Activated T-helper 9 cell treated with anti-CD3 and anti-CD28 coated beads, Interleukin-2, amount 50 U/mL, for 16 hours (primary cell): ENCODE measurements at regions not wholly inside any gene's neighbourhood (a gene's known extent, or its start where the extent isn't known, plus 50 kb on each side); places are given as distances from the start of the nearest gene placed in this dataset.

Source experiments
- DNase-seq: peaks from one replicate; pipeline ENCODE4 v3.0.0-alpha.2; 2020; ENCODE audit warnings: low read depth

GRCh38 chr9:1490341-1491232 lies 440.4 kb downstream of the DMRT2 start:
- DNase-seq, result no peak

DNA sequence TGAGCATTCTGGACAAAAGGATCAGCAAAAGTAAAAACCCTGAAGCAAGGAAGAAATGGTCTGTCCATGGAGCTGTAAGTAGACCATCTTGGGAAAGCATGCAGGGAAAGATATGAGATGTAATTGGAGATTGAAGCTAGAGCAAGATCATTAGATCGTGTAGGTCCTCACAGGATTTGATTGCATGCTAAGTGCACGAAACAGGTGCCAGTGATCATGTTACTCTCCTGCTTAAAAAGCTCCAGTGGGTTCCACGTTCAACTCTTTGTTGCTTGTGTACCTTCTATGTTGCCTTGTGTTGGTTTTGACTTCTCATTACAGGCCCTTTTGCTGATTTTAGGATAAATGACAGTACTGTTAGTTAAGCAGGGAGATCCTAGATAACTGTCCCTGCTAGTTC lies 442.0 kb downstream of the DMRT2 start:
- no peak for DNase-seq

GRCh38 chr9:1495282-1496030 lies 445.3 kb downstream of the DMRT2 start:
- no peak for DNase-seq

DNA sequence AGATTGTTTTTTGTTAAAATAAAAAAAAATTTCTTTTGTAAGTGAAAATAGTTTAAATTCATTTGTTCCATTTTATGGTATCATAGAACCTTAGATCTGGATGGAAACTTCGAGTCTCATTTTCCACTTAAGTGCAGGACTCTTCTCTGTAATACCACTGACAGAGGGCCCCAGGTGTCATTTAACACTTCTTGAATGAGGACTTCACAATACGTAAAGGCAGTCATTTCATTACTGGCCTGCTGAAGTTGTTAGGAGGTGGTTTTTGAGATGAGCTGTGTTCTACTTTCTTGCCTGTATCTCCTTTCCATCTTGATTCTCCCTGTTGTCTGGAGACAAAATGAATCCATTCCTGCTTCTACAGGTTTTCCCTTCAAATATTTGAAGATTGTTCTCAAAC lies 455.3 kb downstream of the DMRT2 start:
- no peak for DNase-seq

GRCh38 chr9:1510712-1511111 lies 460.6 kb downstream of the DMRT2 start:
- no peak for DNase-seq

GRCh38 chr9:1513105-1513504 lies 462.9 kb downstream of the DMRT2 start:
- DNase-seq, result no peak

GRCh38 chr9:1514250-1514649 lies 464.1 kb downstream of the DMRT2 start:
- DNase-seq, result no peak

DNA sequence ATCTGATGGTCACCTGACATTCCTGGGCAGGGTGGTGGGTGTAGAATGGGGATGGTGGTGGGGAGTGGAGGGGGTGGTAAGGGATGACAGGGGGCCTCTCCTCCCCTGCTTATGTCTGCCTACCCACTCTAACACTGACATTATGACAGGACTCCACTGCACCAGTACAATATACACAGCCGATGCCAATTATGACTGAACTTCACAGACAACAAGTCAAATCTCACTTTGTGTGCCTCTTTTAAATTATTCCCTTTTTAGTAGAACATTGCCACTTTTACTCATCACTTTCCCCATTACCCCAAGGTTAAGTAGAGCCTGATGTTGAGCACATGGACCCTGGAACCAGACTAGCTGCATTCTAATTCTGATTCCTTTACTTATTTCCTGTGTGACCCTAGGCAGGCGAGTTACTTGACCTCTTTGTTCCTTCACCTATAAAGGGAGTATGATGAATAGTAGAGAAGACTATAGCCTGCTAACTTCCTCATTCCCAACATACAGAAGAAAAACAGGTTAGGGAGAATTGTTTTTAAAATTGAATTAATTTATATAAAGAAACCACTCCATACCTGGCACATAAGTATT lies 464.7 kb downstream of the DMRT2 start:
- no peak for DNase-seq

GRCh38 chr9:1515557-1515956 lies 465.4 kb downstream of the DMRT2 start:
- DNase-seq, result no peak

DNA sequence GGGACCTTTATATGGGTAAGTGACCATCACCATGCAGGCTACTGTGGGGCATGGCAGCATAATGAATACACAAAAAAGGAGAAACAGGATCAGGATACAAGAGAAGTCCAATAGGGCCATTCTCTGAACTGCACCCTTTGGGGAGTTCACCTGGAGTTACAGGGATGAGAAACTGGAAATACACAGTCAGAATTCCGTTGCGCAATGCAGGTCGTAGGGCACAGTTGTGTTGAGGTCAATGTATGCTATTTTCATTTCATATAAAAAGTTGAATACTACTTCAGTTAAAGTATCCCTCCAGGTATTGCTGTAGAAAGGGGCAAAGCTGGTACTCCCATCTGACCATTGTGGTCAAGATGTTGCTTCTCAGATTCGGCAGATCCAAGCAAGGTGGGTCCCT lies 471.4 kb downstream of the DMRT2 start:
- no peak for DNase-seq

- DNase-seq, result no peak
These were observed 472.1 kb downstream of the DMRT2 start for GRCh38 chr9:1522219-1522767.

DNA sequence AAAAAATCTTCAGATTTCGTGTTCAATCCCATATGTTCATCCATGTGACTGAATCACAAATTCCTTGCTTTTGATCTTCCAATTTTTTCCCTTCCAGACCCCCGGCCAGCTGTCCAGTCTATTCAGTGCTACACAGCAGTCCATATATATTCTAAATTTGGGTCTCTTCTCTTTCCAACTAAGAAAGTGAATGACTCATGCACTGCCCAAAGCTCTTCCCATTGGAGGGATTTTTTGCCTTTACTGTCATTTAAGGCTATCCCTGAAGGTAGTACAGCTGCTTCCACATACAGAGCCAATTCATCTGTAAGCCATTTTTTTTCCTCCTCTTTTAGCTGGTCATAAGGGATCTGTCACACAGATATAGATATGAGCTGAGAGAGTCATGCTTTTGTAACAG lies 478.3 kb downstream of the DMRT2 start:
- no peak for DNase-seq

DNA sequence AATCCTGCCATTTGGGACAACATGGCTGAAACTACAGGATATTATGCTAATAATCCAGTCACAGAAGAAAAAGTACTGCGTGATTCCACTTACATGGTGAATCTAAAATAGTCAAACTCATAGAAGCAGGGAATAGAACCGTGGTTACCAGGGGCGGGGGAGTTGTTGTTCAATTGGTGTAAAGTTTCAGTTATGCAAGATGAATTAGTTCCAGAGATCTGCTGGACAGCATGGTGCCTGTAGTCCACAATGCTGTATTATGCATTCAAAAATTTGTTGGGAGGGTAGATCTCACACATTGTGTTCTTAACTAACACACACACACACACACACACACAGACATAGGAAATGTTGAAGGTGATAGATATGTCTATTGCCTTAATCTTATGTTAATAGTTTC lies 480.5 kb downstream of the DMRT2 start:
- no peak for DNase-seq

DNA sequence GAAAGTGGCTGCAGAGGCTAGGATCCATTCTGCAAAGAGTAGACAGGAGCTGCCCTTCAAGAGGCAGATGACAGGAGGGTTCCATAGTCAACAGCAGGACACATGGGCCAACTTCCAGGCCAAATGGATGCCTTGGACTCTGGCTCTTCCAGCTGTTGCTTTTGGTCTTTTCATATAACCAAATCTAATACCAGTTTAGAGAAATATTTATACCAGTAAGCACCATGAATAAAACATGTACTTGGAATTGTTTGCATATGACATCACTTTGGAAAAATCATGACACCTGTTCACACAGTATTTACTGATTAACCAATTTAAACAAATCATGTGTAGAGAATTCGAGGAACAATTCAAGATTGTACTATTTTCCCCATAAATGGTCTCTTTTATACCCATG lies 481.3 kb downstream of the DMRT2 start:
- no peak for DNase-seq

DNA sequence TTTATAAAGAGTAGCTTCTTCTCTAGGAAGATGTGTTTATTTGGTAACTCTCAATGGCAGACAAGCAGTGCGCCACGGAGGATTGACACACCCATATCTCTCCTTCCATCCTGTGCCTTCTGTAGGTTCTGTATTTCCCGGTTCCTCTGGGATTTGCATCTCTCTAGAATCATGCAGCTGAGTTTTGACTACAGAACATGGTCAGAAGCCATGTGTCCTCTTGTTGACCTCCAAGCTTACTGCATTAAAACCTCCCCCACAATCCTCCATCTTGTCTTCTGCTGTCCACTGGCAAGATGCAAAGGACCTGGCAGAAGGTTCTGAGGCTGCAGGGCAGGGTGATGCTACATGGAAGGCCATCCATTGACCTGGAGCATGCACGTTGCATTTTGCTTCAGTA lies 482.0 kb downstream of the DMRT2 start:
- DNase-seq, result no peak

- DNase-seq, result no peak
These were observed 480.1 kb upstream of the SMARCA2 start for GRCh38 chr9:1535051-1535450.

GRCh38 chr9:1535599-1535998 lies 479.5 kb upstream of the SMARCA2 start:
- DNase-seq, result no peak

GRCh38 chr9:1536522-1537170 lies 478.5 kb upstream of the SMARCA2 start:
- no peak for DNase-seq

DNA sequence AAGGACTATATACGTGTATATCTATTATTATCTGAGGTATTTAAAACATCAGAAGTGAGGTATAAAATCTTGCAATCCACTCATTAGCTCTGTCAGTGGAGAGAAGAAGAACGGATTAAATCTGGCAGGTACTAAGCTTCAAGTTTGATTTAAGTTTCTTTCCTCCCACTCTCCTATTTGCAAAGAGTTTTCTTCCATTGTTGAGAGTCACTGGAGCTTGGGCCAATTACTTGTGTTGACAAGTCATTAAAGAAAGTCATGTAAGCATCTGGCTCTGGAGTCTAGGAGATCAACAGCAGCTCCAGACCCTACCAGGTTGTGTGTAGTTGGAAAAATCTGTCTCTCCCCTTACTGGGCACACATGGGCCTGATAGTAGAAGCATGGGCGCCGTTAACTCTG lies 476.8 kb upstream of the SMARCA2 start:
- no peak for DNase-seq

DNA sequence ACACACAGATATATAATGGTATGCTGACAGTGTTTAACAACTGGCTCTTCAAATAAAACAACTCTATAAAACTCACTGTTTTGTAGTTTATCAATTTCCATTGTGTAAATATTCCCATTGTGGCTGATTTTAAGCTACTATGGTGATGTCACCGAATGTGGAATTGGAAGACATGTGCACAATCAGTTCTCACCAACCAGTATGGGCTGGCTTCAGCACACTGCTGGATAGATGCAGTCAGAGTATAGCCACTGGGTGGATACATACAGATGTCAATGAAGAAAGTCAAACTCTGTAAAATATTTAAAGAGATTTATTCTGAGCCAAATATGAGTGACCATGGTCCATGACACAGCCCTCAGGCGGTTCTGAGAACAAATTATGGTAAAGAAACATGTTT lies 475.9 kb upstream of the SMARCA2 start:
- no peak for DNase-seq

DNA sequence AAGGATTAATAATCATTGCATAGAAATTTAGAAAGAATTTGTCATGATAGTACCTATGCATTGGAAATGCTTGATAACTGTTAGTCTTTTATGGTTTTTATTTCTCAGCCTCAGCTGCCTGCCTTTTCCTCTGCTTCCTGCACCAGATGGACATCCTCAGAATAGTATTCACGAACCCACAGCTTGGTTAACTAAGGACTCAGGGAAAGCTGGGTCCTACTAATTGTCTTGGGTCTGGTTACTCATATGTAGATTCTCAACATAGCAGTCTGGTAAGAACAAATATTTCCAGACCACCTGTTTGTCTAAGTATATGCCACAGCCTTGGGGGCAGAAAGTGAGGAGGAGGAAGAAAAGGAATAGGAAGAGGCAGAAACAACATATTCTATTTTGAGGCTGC lies 464.5 kb upstream of the SMARCA2 start:
- DNase-seq, result no peak
